ENCODE measurements at regions not wholly inside any gene's neighbourhood (a gene's known extent, or its start where the extent isn't known, plus 50 kb on each side); places are given as distances from the start of the nearest gene placed in this dataset.
A peak's percentile ranks its signal among the peaks of the same experiment; 100 is the strongest.

GRCh38 chr2:160736148-160737028 lies 242.8 kb upstream of the RBMS1 start:
- Mint-ChIP-seq H3K9me3 (ENCODE audit: low read depth) (no peaks in the 10 kb centered on the region), H3K4me3 (ENCODE audit: unreplicated experiment) (no peak overlapping the region), H3K27ac (ENCODE audit: unreplicated experiment) (peak overlapping the region; percentile 86), H3K4me1 (ENCODE audit: low read depth) (peaks cover 19% of the 10 kb centered on the region), H3K36me3 (ENCODE audit: low read depth) (no peaks in the 10 kb centered on the region), H3K27me3 (ENCODE audit: low read depth) (no peaks in the 10 kb centered on the region)
- no peak for DNase-seq (ENCODE audit: low spot score)
- no peak for TF ChIP-seq CTCF (IDR thresholded peaks at IDR 0.05)

GRCh38 chr2:160737247-160737646 lies 243.6 kb upstream of the RBMS1 start:
- TF ChIP-seq CTCF (IDR thresholded peaks at IDR 0.05): no peak
- Mint-ChIP-seq H3K36me3 (ENCODE audit: low read depth) (no peaks in the 10 kb centered on the region), H3K9me3 (ENCODE audit: low read depth) (no peaks in the 10 kb centered on the region), H3K4me3 (ENCODE audit: unreplicated experiment) (no peak overlapping the region), H3K27me3 (ENCODE audit: low read depth) (no peaks in the 10 kb centered on the region), H3K27ac (ENCODE audit: unreplicated experiment) (peak overlapping the region; percentile 86), H3K4me1 (ENCODE audit: low read depth) (peaks cover 19% of the 10 kb centered on the region)
- DNase-seq (ENCODE audit: low spot score): no peak

- H3K4me1 Mint-ChIP-seq (ENCODE audit: low read depth): peaks cover 15% of the 10 kb centered on the region
- no peaks in the 10 kb centered on the region for H3K27me3 Mint-ChIP-seq (ENCODE audit: low read depth)
- no peak overlapping the region for H3K4me3 Mint-ChIP-seq (ENCODE audit: unreplicated experiment)
- no peaks in the 10 kb centered on the region for H3K36me3 Mint-ChIP-seq (ENCODE audit: low read depth)
- no peaks in the 10 kb centered on the region for H3K9me3 Mint-ChIP-seq (ENCODE audit: low read depth)
- no peak for TF ChIP-seq CTCF (IDR thresholded peaks at IDR 0.05)
- H3K27ac Mint-ChIP-seq (ENCODE audit: unreplicated experiment): no peak overlapping the region
- no peak for DNase-seq (ENCODE audit: low spot score)
Measured at GRCh38 chr2:160741271-160741670, 247.7 kb upstream of the RBMS1 start.

DNA sequence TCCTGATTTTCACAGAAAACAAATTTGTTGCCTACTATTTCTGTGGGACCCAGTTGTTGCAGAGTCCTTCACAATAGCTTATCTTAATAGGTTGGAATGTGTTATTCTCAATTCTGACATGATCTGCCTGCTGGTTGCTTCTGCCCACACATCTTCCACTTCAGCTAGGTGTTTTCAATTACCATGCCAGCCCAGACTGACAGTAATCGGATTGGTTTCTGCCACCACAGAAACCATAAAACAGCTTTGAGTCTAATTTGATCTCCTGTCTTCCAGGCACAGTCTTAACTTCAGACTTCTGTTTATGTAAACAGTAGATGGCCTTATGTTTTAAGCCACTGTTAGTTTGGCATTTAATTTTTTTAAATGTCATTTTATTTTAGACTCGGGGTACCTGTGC lies 248.2 kb upstream of the RBMS1 start:
- no peak for DNase-seq (ENCODE audit: low spot score)
- no peak for TF ChIP-seq CTCF (IDR thresholded peaks at IDR 0.05)
- H3K27me3 Mint-ChIP-seq (ENCODE audit: low read depth): no peaks in the 10 kb centered on the region
- peaks cover 9% of the 10 kb centered on the region for H3K4me1 Mint-ChIP-seq (ENCODE audit: low read depth)
- H3K36me3 Mint-ChIP-seq (ENCODE audit: low read depth): no peaks in the 10 kb centered on the region
- no peaks in the 10 kb centered on the region for H3K9me3 Mint-ChIP-seq (ENCODE audit: low read depth)
- no peak overlapping the region for H3K27ac Mint-ChIP-seq (ENCODE audit: unreplicated experiment)
- H3K4me3 Mint-ChIP-seq (ENCODE audit: unreplicated experiment): no peak overlapping the region

DNA sequence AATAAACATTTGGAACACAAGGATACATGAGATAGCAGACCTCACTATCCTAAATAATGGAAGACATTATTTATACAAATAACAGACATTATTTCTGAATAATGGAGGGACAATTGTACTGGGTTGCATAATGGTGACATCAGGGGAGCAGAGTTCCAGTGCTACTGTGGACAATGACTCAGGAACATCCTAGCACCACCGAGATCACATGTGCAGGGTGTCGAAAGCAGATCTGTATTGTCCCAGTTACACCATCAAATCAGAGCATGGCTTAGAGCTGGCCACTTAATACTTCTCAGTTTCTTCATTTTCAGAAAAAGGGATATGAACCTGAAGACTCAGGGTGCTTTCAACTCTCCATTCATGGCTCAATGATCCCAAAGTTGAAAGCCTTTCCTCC lies 249.1 kb upstream of the RBMS1 start:
- DNase-seq (ENCODE audit: low spot score): no peak
- no peak for TF ChIP-seq CTCF (IDR thresholded peaks at IDR 0.05)
- Mint-ChIP-seq H3K4me3 (ENCODE audit: unreplicated experiment) (no peak overlapping the region), H3K4me1 (ENCODE audit: low read depth) (peaks cover 5% of the 10 kb centered on the region), H3K9me3 (ENCODE audit: low read depth) (no peaks in the 10 kb centered on the region), H3K36me3 (ENCODE audit: low read depth) (no peaks in the 10 kb centered on the region), H3K27me3 (ENCODE audit: low read depth) (no peaks in the 10 kb centered on the region), H3K27ac (ENCODE audit: unreplicated experiment) (no peak overlapping the region)
